H1 (cell line): ENCODE measurements at regions not wholly inside any gene's neighbourhood (a gene's known extent, or its start where the extent isn't known, plus 50 kb on each side); places are given as distances from the start of the nearest gene placed in this dataset.
A peak's percentile ranks its signal among the peaks of the same experiment; 100 is the strongest.

Source experiments
- CTCF ChIA-PET: fragments of 300-600 bp; sonication (Branson Sonifier 250); formaldehyde crosslinking; loops from one replicate; lab custom pipeline; 2021; ENCODE audit not compliant: partially characterized antibody; lab: Charles Lee
- POLR2A ChIA-PET: fragments of 300-600 bp; sonication (Branson Sonifier 250); formaldehyde crosslinking; loops from one replicate; lab custom pipeline; 2021; ENCODE audit warnings: inconsistent platforms; ENCODE audit not compliant: partially characterized antibody; lab: Charles Lee
- DNase-seq, 2 experiments: peaks; one replicate each; pipeline versions ENCODE4 v3.0.0 to v3.0.0-alpha.2; 2010 to 2022; ENCODE audit warnings: low spot score in 2 of 2, low read depth in 1 of 2, mixed read lengths in 1 of 2
- FAIRE-seq: peaks from 2 replicates; lab custom pipeline; 2011; peaks lifted over from hg19 to GRCh38; lab: Jason Lieb, UNC
- H2AFZ ChIP-seq: 2 replicates; pipeline ENCODE4 v1.8.1; 2012; ENCODE audit warnings: low read length, inconsistent platforms
- H2AK5ac ChIP-seq: 2 replicates; pipeline ENCODE4 v1.6.1; 2013; ENCODE audit warnings: low read depth, low read length
- H2BK120ac ChIP-seq: replicated peaks from 2 replicates; pipeline ENCODE3; 2013; ENCODE audit warnings: low read depth, low read length, inconsistent platforms
- H2BK12ac ChIP-seq: 2 replicates; pipeline ENCODE4 v1.6.1; 2013; ENCODE audit warnings: low read depth, low read length
- H2BK15ac ChIP-seq: 2 replicates; pipeline ENCODE4 v1.6.1; 2013; ENCODE audit warnings: low read length
- H2BK20ac ChIP-seq: 2 replicates; pipeline ENCODE4 v1.6.1; 2013; ENCODE audit warnings: low read length
- H2BK5ac ChIP-seq: 2 replicates; pipeline ENCODE4 v1.6.1; 2013; ENCODE audit warnings: low read depth, low read length
- H3K14ac ChIP-seq: 2 replicates; pipeline ENCODE4 v1.6.1; 2013; ENCODE audit warnings: inconsistent platforms; ENCODE audit not compliant: insufficient read length
- H3K18ac ChIP-seq: 2 replicates; pipeline ENCODE4 v1.6.1; 2013; ENCODE audit warnings: low read length; ENCODE audit errors: extremely low read depth
- H3K23ac ChIP-seq: 2 replicates; pipeline ENCODE4 v1.6.1; 2013; ENCODE audit warnings: inconsistent platforms; ENCODE audit not compliant: insufficient read length
- H3K23me2 ChIP-seq: 2 replicates; pipeline ENCODE4 v1.6.1; 2013; ENCODE audit warnings: low read depth, low read length
- H3K27ac ChIP-seq: 2 replicates; pipeline ENCODE4 v1.6.1; 2011; ENCODE audit warnings: low read depth, low read length, inconsistent platforms
- H3K27me3 ChIP-seq, 4 experiments: replicated peaks in 1 of 4; 1 replicate in 1 of 4; 2 replicates in 3 of 4; pipeline versions ENCODE4 v1.6.1 to v1.8.1; 2011 to 2013; ENCODE audit warnings: low read length in 3 of 4, mild to moderate bottlenecking in 3 of 4, inconsistent platforms in 2 of 4, mixed read lengths in 2 of 4, moderate library complexity in 1 of 4; ENCODE audit not compliant: control insufficient read depth in 3 of 4, insufficient read depth in 3 of 4; ENCODE audit errors: extremely low read depth in 1 of 4
- H3K36me3 ChIP-seq, 4 experiments: 2 replicates each; pipeline versions ENCODE4 v1.6.1 to v1.8.1; 2011 to 2013; ENCODE audit warnings: mild to moderate bottlenecking in 4 of 4, low read length in 3 of 4, moderate library complexity in 2 of 4, control low read depth in 1 of 4, inconsistent platforms in 1 of 4; ENCODE audit not compliant: insufficient read depth in 4 of 4, control insufficient read depth in 2 of 4
- H3K4ac ChIP-seq: replicated peaks from 2 replicates; pipeline ENCODE3; 2013; ENCODE audit warnings: low read length, low read depth, mixed read lengths, inconsistent platforms; ENCODE audit not compliant: insufficient read length
- H3K4me1 ChIP-seq, 4 experiments: replicated peaks in 1 of 4; 1 replicate in 1 of 4; 2 replicates in 3 of 4; pipeline versions ENCODE4 v1.6.1 to v1.8.1; 2011 to 2013; ENCODE audit warnings: low read length in 3 of 4, inconsistent platforms in 2 of 4, mixed read lengths in 1 of 4; ENCODE audit not compliant: insufficient read depth in 4 of 4, control insufficient read depth in 3 of 4
- H3K4me2 ChIP-seq, 2 experiments: 2 replicates each; pipeline versions ENCODE4 v1.6.1 to v1.8.1; 2011 to 2013; ENCODE audit warnings: low read depth in 2 of 2, low read length in 2 of 2, control low read depth in 1 of 2, inconsistent platforms in 1 of 2, mild to moderate bottlenecking in 1 of 2; ENCODE audit not compliant: insufficient read depth in 1 of 2
- H3K4me3 ChIP-seq, 4 experiments: fragments of 200-600, 300-600 bp in 1 of 4; sonication (generic), shearing (Covaris generic), sonication (Bioruptor Twin) in 1 of 4; 2 replicates each; pipeline versions ENCODE4 v1.5.1 to v1.8.1; 2011 to 2016; ENCODE audit warnings: low read length in 4 of 4, low read depth in 3 of 4, control low read depth in 2 of 4, inconsistent platforms in 2 of 4, mild to moderate bottlenecking in 2 of 4, mixed read lengths in 1 of 4, moderate library complexity in 1 of 4; ENCODE audit not compliant: insufficient read depth in 2 of 4; ENCODE audit errors: extremely low read depth in 1 of 4
- H3K56ac ChIP-seq: replicated peaks from 2 replicates; pipeline ENCODE3; 2013; ENCODE audit warnings: low read depth, mild to moderate bottlenecking, mixed read lengths, low read length, inconsistent platforms; ENCODE audit not compliant: insufficient read length
- H3K79me1 ChIP-seq: 2 replicates; pipeline ENCODE4 v1.6.1; 2013; ENCODE audit warnings: low read depth, low read length, control low read depth
- H3K79me2 ChIP-seq, 2 experiments: 2 replicates each; pipeline versions ENCODE4 v1.6.1 to v1.8.1; 2012 to 2013; ENCODE audit warnings: low read length in 2 of 2, mild to moderate bottlenecking in 2 of 2, inconsistent platforms in 1 of 2; ENCODE audit not compliant: insufficient read depth in 2 of 2, control insufficient read depth in 1 of 2
- H3K9ac ChIP-seq, 4 experiments: replicated peaks in 1 of 4; 1 replicate in 1 of 4; 2 replicates in 3 of 4; pipeline versions ENCODE4 v1.6.1 to v1.8.1; 2011 to 2013; ENCODE audit warnings: low read depth in 3 of 4, low read length in 3 of 4, control low read depth in 2 of 4, mild to moderate bottlenecking in 2 of 4, moderate library complexity in 2 of 4, inconsistent platforms in 1 of 4; ENCODE audit errors: extremely low read depth in 1 of 4
- H3K9me3 ChIP-seq, 2 experiments: 2 replicates each; pipeline versions ENCODE4 v1.6.1 to v1.8.1; 2012 to 2013; ENCODE audit warnings: mild to moderate bottlenecking in 2 of 2, moderate library complexity in 2 of 2, control low read depth in 1 of 2, inconsistent platforms in 1 of 2, low read depth in 1 of 2, low read length in 1 of 2, mixed read lengths in 1 of 2; ENCODE audit not compliant: insufficient read depth in 2 of 2
- H4K20me1 ChIP-seq, 2 experiments: replicated peaks in 1 of 2; 2 replicates each; pipeline versions ENCODE3 to v1.8.1; 2011 to 2013; ENCODE audit warnings: inconsistent platforms in 2 of 2, low read length in 2 of 2, mild to moderate bottlenecking in 1 of 2; ENCODE audit not compliant: insufficient read depth in 2 of 2, control insufficient read depth in 1 of 2
- H4K5ac ChIP-seq: 2 replicates; pipeline ENCODE4 v1.6.1; 2013; ENCODE audit warnings: low read length, low read depth, mixed read lengths, inconsistent platforms; ENCODE audit not compliant: insufficient read length
- H4K8ac ChIP-seq: 2 replicates; pipeline ENCODE4 v1.8.0; 2013; ENCODE audit warnings: mild to moderate bottlenecking, moderate library complexity, low read length, inconsistent platforms; ENCODE audit not compliant: insufficient read depth; ENCODE audit errors: extremely low read depth
- H4K91ac ChIP-seq: replicated peaks from 2 replicates; pipeline ENCODE3; 2013; ENCODE audit warnings: low read length, mixed read lengths, inconsistent platforms; ENCODE audit not compliant: insufficient read length
- FOSL1 ChIP-seq: IDR thresholded peaks from 2 replicates; pipeline ENCODE4 v1.6.1; 2011; ENCODE audit warnings: mild to moderate bottlenecking, low read depth, low read length, moderate library complexity; ENCODE audit not compliant: insufficient read depth
- RAD21 ChIP-seq, 2 experiments: IDR thresholded peaks in 1 of 2; conservative IDR thresholded peaks in 1 of 2; 2 replicates each; pipeline ENCODE4 v1.6.1; 2011; ENCODE audit warnings: low read depth in 2 of 2, low read length in 2 of 2, improper control_type of control experiment in 1 of 2, inconsistent platforms in 1 of 2, mild to moderate bottlenecking in 1 of 2, moderate library complexity in 1 of 2
- SP4 ChIP-seq: IDR thresholded peaks from 2 replicates; pipeline ENCODE4 v1.6.1; 2012; ENCODE audit warnings: low read length, inconsistent platforms
- WGBS, 2 experiments: shearing (Covaris generic) in 1 of 2; methylation state at CpG; one replicate each; pipeline versions ENCODE4 v1.1.6 to v1.1.7; 2013 to 2015; ENCODE audit warnings: low lambda C conversion rate in 2 of 2, mixed read lengths in 2 of 2, inconsistent platforms in 1 of 2, low coverage in 1 of 2, missing lambda C conversion rate in 1 of 2; ENCODE audit not compliant: insufficient replicate concordance in 2 of 2, insufficient coverage in 1 of 2, insufficient read length in 1 of 2; ENCODE audit errors: extremely low coverage in 1 of 2, missing lambda C conversion rate in 1 of 2; 5-methylcytosine and 5-hydroxymethylcytosine counted together

DNA sequence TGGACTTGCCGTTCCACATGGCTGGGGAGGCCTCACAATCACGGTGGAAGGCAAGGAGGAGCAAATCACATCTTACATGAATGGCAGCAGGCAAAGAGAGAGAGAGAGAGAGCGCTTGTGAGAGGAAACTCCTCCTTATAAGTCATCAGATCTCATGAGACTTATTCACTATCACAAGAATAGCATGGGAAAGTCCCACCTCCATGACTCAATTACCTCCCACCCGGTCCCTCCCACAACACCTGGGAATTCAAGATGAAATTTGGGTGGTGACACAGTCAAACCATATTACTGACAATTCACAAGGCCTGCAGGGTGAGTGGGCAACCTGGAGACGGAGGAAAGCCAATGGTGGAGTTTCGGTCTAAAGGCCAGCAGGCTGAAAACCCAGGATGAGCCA, 394.3 kb upstream of the TRAM1L1 start:
- Histone ChIP-seq H2AK5ac (no peak overlapping the region), H2BK5ac (no peak overlapping the region), H3K23ac (no peak overlapping the region), H3K27me3 (no peaks in the 10 kb centered on the region), H3K27ac (no peak overlapping the region), H3K79me1 (no peaks in the 10 kb centered on the region), H4K91ac (no peak overlapping the region), H4K8ac (no peak overlapping the region), H3K9me3 (no peaks in the 10 kb centered on the region), H2BK15ac (no peak overlapping the region), H3K56ac (no peak overlapping the region), H3K79me2 (no peaks in the 10 kb centered on the region), H4K20me1 (no peaks in the 10 kb centered on the region), H3K18ac (no peak overlapping the region), H3K4ac (no peak overlapping the region), H3K4me1 (no peaks in the 10 kb centered on the region), H3K9ac (no peak overlapping the region), H2BK12ac (no peak overlapping the region), H2BK20ac (no peak overlapping the region), H2AFZ (peak overlapping the region; percentile 65), H3K4me3 (no peak overlapping the region), H3K36me3 (no peaks in the 10 kb centered on the region), H3K4me2 (no peak overlapping the region), H3K23me2 (no peaks in the 10 kb centered on the region), H4K5ac (no peak overlapping the region), H3K14ac (no peak overlapping the region), H2BK120ac (no peak overlapping the region)
- no peak for FAIRE-seq
- CTCF ChIA-PET = no interaction called here
- 78% methylated on average over 6 of the region's 6 CpGs; no CpG with 5 or more reads in 1 of the 2 experiments for WGBS, 2 experiments
- TF ChIP-seq RAD21 (IDR thresholded peaks at IDR 0.05 in 1 of 2, conservative IDR thresholded peaks at IDR 0.05 in 1 of 2; ENCODE audit: low read depth in 2 of 2, low read length in 2 of 2) = no peak
- no peak for TF ChIP-seq FOSL1
- TF ChIP-seq SP4 = no peak
- POLR2A ChIA-PET = no interaction called here
- DNase-seq = no peak
